ENCODE measurements at regions not wholly inside any gene's neighbourhood (a gene's known extent, or its start where the extent isn't known, plus 50 kb on each side); places are given as distances from the start of the nearest gene placed in this dataset.

GRCh38 chr9:118236625-118237024 lies 532.4 kb downstream of the TLR4 start:
- Histone ChIP-seq H3K27ac (ENCODE audit: insufficient read length, low read depth, low read length) (no peak overlapping the region), H3K9me3 (ENCODE audit: control insufficient read depth, low read depth, low read length) (no peaks in the 10 kb centered on the region), H3K27me3 (ENCODE audit: insufficient read depth, low read length) (no peaks in the 10 kb centered on the region), H2BK12ac (ENCODE audit: insufficient read length, low read depth, low read length) (no peak overlapping the region), H2BK15ac (ENCODE audit: low read depth, low read length) (no peak overlapping the region), H3K4ac (ENCODE audit: low read depth, low read length) (no peak overlapping the region), H3T11ph (ENCODE audit: low read length) (no peak overlapping the region), H4K20me1 (ENCODE audit: control insufficient read depth, insufficient read depth, insufficient read length) (no peaks in the 10 kb centered on the region), H2AFZ (ENCODE audit: low read length) (no peak overlapping the region), H3K4me1 (ENCODE audit: insufficient read depth, low read length) (no peaks in the 10 kb centered on the region), H4K91ac (ENCODE audit: insufficient read length, low read depth, low read length) (no peak overlapping the region), H3K56ac (ENCODE audit: insufficient read length, low read depth, low read length) (no peak overlapping the region), H3K4me2 (ENCODE audit: insufficient read depth, insufficient read length, low read length) (no peak overlapping the region), H2BK120ac (ENCODE audit: low read depth, low read length, poor library complexity, severe bottlenecking) (no peak overlapping the region), H3K23ac (ENCODE audit: insufficient read length, low read depth, low read length) (no peak overlapping the region), H3K18ac (ENCODE audit: insufficient read length, low read depth, low read length) (no peak overlapping the region), H3K23me2 (ENCODE audit: insufficient read length, low read depth, low read length, poor library complexity, severe bottlenecking) (no peaks in the 10 kb centered on the region), H3K14ac (ENCODE audit: insufficient read depth, low read length) (no peak overlapping the region), H3K9ac (ENCODE audit: extremely low read depth, insufficient read length, low read length) (no peak overlapping the region), H3K79me1 (ENCODE audit: insufficient read depth, low read depth, low read length, poor library complexity, severe bottlenecking) (no peaks in the 10 kb centered on the region), H3K79me2 (ENCODE audit: insufficient read depth, low read length) (no peaks in the 10 kb centered on the region), H4K8ac (replicated peaks; ENCODE audit: insufficient read length, low read depth, low read length) (no peak overlapping the region), H4K5ac (ENCODE audit: insufficient read length, low read depth, low read length) (no peak overlapping the region), H2BK5ac (ENCODE audit: insufficient read length, low read length) (no peak overlapping the region), H2AK5ac (ENCODE audit: insufficient read length, low read length) (no peak overlapping the region), H2BK20ac (ENCODE audit: low read depth, low read length, poor library complexity, severe bottlenecking) (no peak overlapping the region)
- Mint-ChIP-seq H3K36me3 (ENCODE audit: insufficient read depth in 1 of 3, low read depth in 3 of 3) (peaks cover 0 to 5% (median 0%) of the 10 kb centered on the region in 3 experiments; a peak in 3 of 7 replicates), H3K27ac (no peak overlapping the region), H3K9me3 (peaks cover 8 to 16% of the 10 kb centered on the region in 2 experiments; a peak in 4 of 5 replicates), H3K4me3 (no peak overlapping the region), H3K4me1 (no peaks in the 10 kb centered on the region), H3K27me3 (ENCODE audit: low read depth) (no peaks in the 10 kb centered on the region)
- no peak for DNase-seq
- WGBS (ENCODE audit: extremely low coverage, insufficient read length, low lambda C conversion rate) = no CpG with 5 or more reads among the region's 1 CpG
- TF ChIP-seq CTCF (conservative IDR thresholded peaks at IDR 0.05) = no peak

Data from H9 (cell line).